Peyer's patch (tissue), 4 donors: ENCODE measurements at regions not wholly inside any gene's neighbourhood (a gene's known extent, or its start where the extent isn't known, plus 50 kb on each side); places are given as distances from the start of the nearest gene placed in this dataset.

Experiments
- POLR2A ChIP-seq, 2 donors: fragments of 450-650 bp; IDR thresholded peaks; one replicate each; pipeline ENCODE4 v1.5.1; 2017; ENCODE audit warnings: antibody characterized with exemption in 2 of 2, mild to moderate bottlenecking in 2 of 2, moderate library complexity in 2 of 2
- TF ChIP-seq, protein P1 (sequence below), 6 experiments: fragments of 450-650 bp in 4 of 6; fragments of 200-600 bp in 2 of 6; sonication (generic) in 1 of 6; IDR thresholded peaks; one replicate each; pipeline ENCODE4 v1.5.1; 2017 to 2019; ENCODE audit warnings: antibody characterized with exemption in 6 of 6, mild to moderate bottlenecking in 3 of 6, moderate library complexity in 1 of 6

GRCh38 chr4:26023203-26023972, 109.4 kb downstream of the SMIM20 start:
- TF ChIP-seq, protein P1, sequence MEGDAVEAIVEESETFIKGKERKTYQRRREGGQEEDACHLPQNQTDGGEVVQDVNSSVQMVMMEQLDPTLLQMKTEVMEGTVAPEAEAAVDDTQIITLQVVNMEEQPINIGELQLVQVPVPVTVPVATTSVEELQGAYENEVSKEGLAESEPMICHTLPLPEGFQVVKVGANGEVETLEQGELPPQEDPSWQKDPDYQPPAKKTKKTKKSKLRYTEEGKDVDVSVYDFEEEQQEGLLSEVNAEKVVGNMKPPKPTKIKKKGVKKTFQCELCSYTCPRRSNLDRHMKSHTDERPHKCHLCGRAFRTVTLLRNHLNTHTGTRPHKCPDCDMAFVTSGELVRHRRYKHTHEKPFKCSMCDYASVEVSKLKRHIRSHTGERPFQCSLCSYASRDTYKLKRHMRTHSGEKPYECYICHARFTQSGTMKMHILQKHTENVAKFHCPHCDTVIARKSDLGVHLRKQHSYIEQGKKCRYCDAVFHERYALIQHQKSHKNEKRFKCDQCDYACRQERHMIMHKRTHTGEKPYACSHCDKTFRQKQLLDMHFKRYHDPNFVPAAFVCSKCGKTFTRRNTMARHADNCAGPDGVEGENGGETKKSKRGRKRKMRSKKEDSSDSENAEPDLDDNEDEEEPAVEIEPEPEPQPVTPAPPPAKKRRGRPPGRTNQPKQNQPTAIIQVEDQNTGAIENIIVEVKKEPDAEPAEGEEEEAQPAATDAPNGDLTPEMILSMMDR (IDR thresholded peaks at IDR 0.05) = no peak
- no peak for TF ChIP-seq POLR2A (IDR thresholded peaks at IDR 0.05)
